Activated T-cell treated with anti-CD3 and anti-CD28 coated beads, Interleukin-2, amount 50 U/mL, for 4 hours (primary cell): ENCODE measurements at regions not wholly inside any gene's neighbourhood (a gene's known extent, or its start where the extent isn't known, plus 50 kb on each side); places are given as distances from the start of the nearest gene placed in this dataset.

Experiments
- ATAC-seq, 2 donors: fragments of 200-7000 bp; cut with Tn5 transposase; one replicate each; pipeline ENCODE4 v1.10.0; 2021
- DNase-seq: peaks from one replicate; pipeline ENCODE4 v3.0.0-alpha.2; 2020
- H3K27me3 Mint-ChIP-seq: one replicate; pipeline ENCODE4 v1.8.0; 2021; ENCODE audit warnings: low read depth, mixed read lengths
- H3K36me3 Mint-ChIP-seq: one replicate; pipeline ENCODE4 v1.8.0; 2022; ENCODE audit warnings: mixed read lengths; ENCODE audit not compliant: insufficient read depth
- H3K4me1 Mint-ChIP-seq: one replicate; pipeline ENCODE4 v1.8.0; 2021; ENCODE audit warnings: low read depth, mixed read lengths
- H3K4me3 Mint-ChIP-seq: one replicate; pipeline ENCODE4 v1.8.0; 2021; ENCODE audit warnings: mild to moderate bottlenecking, moderate library complexity, mixed read lengths
- H3K9me3 Mint-ChIP-seq: one replicate; pipeline ENCODE4 v1.8.0; 2021; ENCODE audit warnings: mixed read lengths

GRCh38 chr9:109935406-109936087 is 155.5 kb downstream of the PALM2AKAP2 start:
- Mint-ChIP-seq H3K4me1 (peaks cover 18% of the 10 kb centered on the region), H3K36me3 (no peaks in the 10 kb centered on the region), H3K27me3 (no peaks in the 10 kb centered on the region), H3K9me3 (no peaks in the 10 kb centered on the region), H3K4me3 (no peak overlapping the region)
- no peak for ATAC-seq
- DNase-seq = no peak

GRCh38 chr9:109937861-109938453 is 158.0 kb downstream of the PALM2AKAP2 start:
- H3K4me1 Mint-ChIP-seq = peaks cover 18% of the 10 kb centered on the region
- no peak overlapping the region for H3K4me3 Mint-ChIP-seq
- DNase-seq (no peak), ATAC-seq (peak; percentile 67)
- no peaks in the 10 kb centered on the region for H3K27me3 Mint-ChIP-seq
- H3K36me3 Mint-ChIP-seq = no peaks in the 10 kb centered on the region
- H3K9me3 Mint-ChIP-seq = no peaks in the 10 kb centered on the region

GRCh38 chr9:109939698-109940342 is 159.8 kb downstream of the PALM2AKAP2 start:
- Mint-ChIP-seq H3K4me3 (no peak overlapping the region), H3K27me3 (no peaks in the 10 kb centered on the region), H3K4me1 (peaks cover 11% of the 10 kb centered on the region), H3K9me3 (no peaks in the 10 kb centered on the region), H3K36me3 (no peaks in the 10 kb centered on the region)
- DNase-seq = no peak
- no peak for ATAC-seq

GRCh38 chr9:109940561-109940960 is 160.6 kb downstream of the PALM2AKAP2 start:
- peaks cover 8% of the 10 kb centered on the region for H3K4me1 Mint-ChIP-seq
- DNase-seq (no peak), ATAC-seq (no peak)
- no peaks in the 10 kb centered on the region for H3K36me3 Mint-ChIP-seq
- no peak overlapping the region for H3K4me3 Mint-ChIP-seq
- no peaks in the 10 kb centered on the region for H3K27me3 Mint-ChIP-seq
- H3K9me3 Mint-ChIP-seq = no peaks in the 10 kb centered on the region

- Mint-ChIP-seq H3K4me1 (peaks cover 5% of the 10 kb centered on the region), H3K36me3 (no peaks in the 10 kb centered on the region), H3K4me3 (no peak overlapping the region), H3K27me3 (no peaks in the 10 kb centered on the region), H3K9me3 (no peaks in the 10 kb centered on the region)
- no peak for ATAC-seq
- no peak for DNase-seq
Measured at GRCh38 chr9:109941771-109942170, 161.8 kb downstream of the PALM2AKAP2 start.

- ATAC-seq (no peak), DNase-seq (no peak)
- Mint-ChIP-seq H3K4me1 (peaks cover 4% of the 10 kb centered on the region), H3K9me3 (no peaks in the 10 kb centered on the region), H3K4me3 (no peak overlapping the region), H3K27me3 (no peaks in the 10 kb centered on the region), H3K36me3 (no peaks in the 10 kb centered on the region)
Measured at GRCh38 chr9:109945573-109945972, 165.6 kb downstream of the PALM2AKAP2 start.

GRCh38 chr9:109948453-109948852 is 168.5 kb downstream of the PALM2AKAP2 start:
- DNase-seq = no peak
- ATAC-seq = no peak
- Mint-ChIP-seq H3K27me3 (no peaks in the 10 kb centered on the region), H3K4me3 (no peak overlapping the region), H3K9me3 (no peaks in the 10 kb centered on the region), H3K36me3 (no peaks in the 10 kb centered on the region), H3K4me1 (peaks cover 23% of the 10 kb centered on the region)

GRCh38 chr9:109950710-109951443 is 170.9 kb downstream of the PALM2AKAP2 start:
- peaks cover 23% of the 10 kb centered on the region for H3K4me1 Mint-ChIP-seq
- ATAC-seq (peak; percentile 85 to 91), DNase-seq (no peak)
- peak overlapping the region; percentile 16 for H3K4me3 Mint-ChIP-seq
- no peaks in the 10 kb centered on the region for H3K9me3 Mint-ChIP-seq
- no peaks in the 10 kb centered on the region for H3K27me3 Mint-ChIP-seq
- no peaks in the 10 kb centered on the region for H3K36me3 Mint-ChIP-seq

GRCh38 chr9:109953300-109953699 is 173.3 kb downstream of the PALM2AKAP2 start:
- no peak for ATAC-seq
- Mint-ChIP-seq H3K27me3 (no peaks in the 10 kb centered on the region), H3K9me3 (no peaks in the 10 kb centered on the region), H3K4me3 (no peak overlapping the region), H3K4me1 (peaks cover 30% of the 10 kb centered on the region), H3K36me3 (no peaks in the 10 kb centered on the region)
- DNase-seq = no peak

- Mint-ChIP-seq H3K36me3 (no peaks in the 10 kb centered on the region), H3K4me1 (peaks cover 30% of the 10 kb centered on the region), H3K27me3 (no peaks in the 10 kb centered on the region), H3K9me3 (no peaks in the 10 kb centered on the region), H3K4me3 (no peak overlapping the region)
- DNase-seq (no peak), ATAC-seq (no peak)
Measured at GRCh38 chr9:109953813-109954497, 174.0 kb downstream of the PALM2AKAP2 start.

- Mint-ChIP-seq H3K9me3 (no peaks in the 10 kb centered on the region), H3K36me3 (no peaks in the 10 kb centered on the region), H3K4me3 (no peak overlapping the region), H3K4me1 (peaks cover 23% of the 10 kb centered on the region), H3K27me3 (peaks cover 2% of the 10 kb centered on the region)
- ATAC-seq (no peak), DNase-seq (no peak)
Measured at GRCh38 chr9:109956717-109957440, 176.9 kb downstream of the PALM2AKAP2 start.

- H3K9me3 Mint-ChIP-seq = no peaks in the 10 kb centered on the region
- ATAC-seq (no peak), DNase-seq (no peak)
- no peaks in the 10 kb centered on the region for H3K36me3 Mint-ChIP-seq
- peaks cover 33% of the 10 kb centered on the region for H3K4me1 Mint-ChIP-seq
- H3K27me3 Mint-ChIP-seq = peaks cover 2% of the 10 kb centered on the region
- H3K4me3 Mint-ChIP-seq = no peak overlapping the region
Measured at GRCh38 chr9:109959679-109960078, 179.7 kb downstream of the PALM2AKAP2 start.

- H3K4me1 Mint-ChIP-seq = peaks cover 42% of the 10 kb centered on the region
- no peaks in the 10 kb centered on the region for H3K9me3 Mint-ChIP-seq
- no peaks in the 10 kb centered on the region for H3K36me3 Mint-ChIP-seq
- H3K4me3 Mint-ChIP-seq = no peak overlapping the region
- peaks cover 2% of the 10 kb centered on the region for H3K27me3 Mint-ChIP-seq
- ATAC-seq (no peak), DNase-seq (no peak)
Measured at GRCh38 chr9:109961626-109962025, 181.6 kb downstream of the PALM2AKAP2 start.
